ENCODE measurements at regions not wholly inside any gene's neighbourhood (a gene's known extent, or its start where the extent isn't known, plus 50 kb on each side); places are given as distances from the start of the nearest gene placed in this dataset.
A peak's percentile ranks its signal among the peaks of the same experiment; 100 is the strongest.

DNA sequence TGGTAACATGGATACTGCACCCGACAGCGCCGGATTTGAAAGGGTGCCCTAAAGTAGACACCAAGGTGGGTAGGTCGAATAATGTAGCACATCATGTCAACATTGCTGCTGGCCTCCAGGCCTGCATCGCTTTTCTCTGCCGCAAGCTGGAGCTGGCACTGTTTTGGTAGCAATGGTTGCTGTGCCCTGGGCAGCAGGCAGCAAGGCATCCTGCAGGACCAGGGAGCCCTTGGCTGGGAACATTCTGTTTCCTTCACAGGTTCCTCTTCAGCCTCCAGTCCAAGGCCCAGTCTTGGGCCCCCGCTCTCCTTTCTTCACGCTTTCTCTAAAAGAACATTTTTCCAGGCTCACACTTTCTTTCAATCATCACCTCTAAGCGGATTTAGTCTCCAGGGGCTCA, 365.8 kb upstream of the JARID2 start:
- FAIRE-seq, result no peak
- TF ChIP-seq, protein P1, sequence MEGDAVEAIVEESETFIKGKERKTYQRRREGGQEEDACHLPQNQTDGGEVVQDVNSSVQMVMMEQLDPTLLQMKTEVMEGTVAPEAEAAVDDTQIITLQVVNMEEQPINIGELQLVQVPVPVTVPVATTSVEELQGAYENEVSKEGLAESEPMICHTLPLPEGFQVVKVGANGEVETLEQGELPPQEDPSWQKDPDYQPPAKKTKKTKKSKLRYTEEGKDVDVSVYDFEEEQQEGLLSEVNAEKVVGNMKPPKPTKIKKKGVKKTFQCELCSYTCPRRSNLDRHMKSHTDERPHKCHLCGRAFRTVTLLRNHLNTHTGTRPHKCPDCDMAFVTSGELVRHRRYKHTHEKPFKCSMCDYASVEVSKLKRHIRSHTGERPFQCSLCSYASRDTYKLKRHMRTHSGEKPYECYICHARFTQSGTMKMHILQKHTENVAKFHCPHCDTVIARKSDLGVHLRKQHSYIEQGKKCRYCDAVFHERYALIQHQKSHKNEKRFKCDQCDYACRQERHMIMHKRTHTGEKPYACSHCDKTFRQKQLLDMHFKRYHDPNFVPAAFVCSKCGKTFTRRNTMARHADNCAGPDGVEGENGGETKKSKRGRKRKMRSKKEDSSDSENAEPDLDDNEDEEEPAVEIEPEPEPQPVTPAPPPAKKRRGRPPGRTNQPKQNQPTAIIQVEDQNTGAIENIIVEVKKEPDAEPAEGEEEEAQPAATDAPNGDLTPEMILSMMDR (IDR thresholded peaks at IDR 0.05; ENCODE audit: insufficient read depth, low read length, severe bottlenecking), result no peak
- Histone ChIP-seq H3K36me3 (ENCODE audit: control insufficient read depth, insufficient read depth, low read length) (no peaks in the 10 kb centered on the region), H3K4me3 (ENCODE audit: low read depth, low read length) (no peak overlapping the region), H3K27me3 (ENCODE audit: control insufficient read depth, insufficient read depth, low read length) (no peaks in the 10 kb centered on the region)
- no peak for DNase-seq (ENCODE audit: low read depth)

DNA sequence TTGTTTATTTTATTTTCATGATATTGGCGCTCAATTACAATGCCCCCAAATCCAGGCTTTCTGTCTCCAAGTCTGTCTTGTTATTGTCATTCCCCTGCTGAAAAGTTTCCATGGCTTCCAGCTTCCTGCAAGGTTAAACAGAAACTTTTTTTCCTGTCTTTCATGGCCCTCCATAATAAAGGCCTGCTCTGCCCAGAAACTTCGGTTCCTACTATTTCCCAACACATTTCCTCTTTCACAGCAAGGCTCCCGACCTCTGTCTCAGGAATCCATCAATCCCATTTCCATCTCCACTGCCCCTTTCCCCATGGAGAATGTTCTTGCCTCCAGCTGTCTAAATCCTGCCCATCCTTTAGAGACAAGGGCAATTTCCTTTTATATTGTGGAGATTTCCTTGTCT, 365.2 kb upstream of the JARID2 start:
- no peaks in the 10 kb centered on the region for H3K27me3 ChIP-seq (ENCODE audit: control insufficient read depth, insufficient read depth, low read length)
- TF ChIP-seq, protein P1 (IDR thresholded peaks at IDR 0.05; ENCODE audit: insufficient read depth, low read length, severe bottlenecking), result no peak
- H3K36me3 ChIP-seq (ENCODE audit: control insufficient read depth, insufficient read depth, low read length), result no peaks in the 10 kb centered on the region
- no peak overlapping the region for H3K4me3 ChIP-seq (ENCODE audit: low read depth, low read length)
- DNase-seq (ENCODE audit: low read depth) (no peak), FAIRE-seq (no peak)

DNA sequence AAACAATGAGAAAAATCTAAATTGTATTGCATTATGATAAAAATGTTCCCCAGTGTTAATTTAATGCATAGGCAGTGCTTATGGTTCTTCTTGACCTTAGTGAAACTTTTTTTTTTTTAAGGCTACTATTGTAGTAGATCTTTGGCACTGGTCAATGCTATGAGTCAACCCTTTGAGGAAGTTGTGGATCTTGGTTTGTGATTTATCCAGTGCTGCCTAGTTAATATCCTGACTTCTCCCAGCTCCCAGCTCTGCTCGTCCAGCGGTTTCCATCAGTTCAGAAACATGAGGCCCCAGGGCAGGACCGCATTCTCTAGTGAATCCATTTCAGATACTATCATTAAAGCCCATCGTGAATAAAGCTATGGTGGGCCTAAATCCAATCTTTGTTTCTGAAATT, 364.5 kb upstream of the JARID2 start:
- TF ChIP-seq, protein P1 (IDR thresholded peaks at IDR 0.05; ENCODE audit: insufficient read depth, low read length, severe bottlenecking), result no peak
- DNase-seq (ENCODE audit: low read depth) (peak; percentile 68), FAIRE-seq (no peak)
- Histone ChIP-seq H3K4me3 (ENCODE audit: low read depth, low read length) (no peak overlapping the region), H3K36me3 (ENCODE audit: control insufficient read depth, insufficient read depth, low read length) (no peaks in the 10 kb centered on the region), H3K27me3 (ENCODE audit: control insufficient read depth, insufficient read depth, low read length) (no peaks in the 10 kb centered on the region)

DNA sequence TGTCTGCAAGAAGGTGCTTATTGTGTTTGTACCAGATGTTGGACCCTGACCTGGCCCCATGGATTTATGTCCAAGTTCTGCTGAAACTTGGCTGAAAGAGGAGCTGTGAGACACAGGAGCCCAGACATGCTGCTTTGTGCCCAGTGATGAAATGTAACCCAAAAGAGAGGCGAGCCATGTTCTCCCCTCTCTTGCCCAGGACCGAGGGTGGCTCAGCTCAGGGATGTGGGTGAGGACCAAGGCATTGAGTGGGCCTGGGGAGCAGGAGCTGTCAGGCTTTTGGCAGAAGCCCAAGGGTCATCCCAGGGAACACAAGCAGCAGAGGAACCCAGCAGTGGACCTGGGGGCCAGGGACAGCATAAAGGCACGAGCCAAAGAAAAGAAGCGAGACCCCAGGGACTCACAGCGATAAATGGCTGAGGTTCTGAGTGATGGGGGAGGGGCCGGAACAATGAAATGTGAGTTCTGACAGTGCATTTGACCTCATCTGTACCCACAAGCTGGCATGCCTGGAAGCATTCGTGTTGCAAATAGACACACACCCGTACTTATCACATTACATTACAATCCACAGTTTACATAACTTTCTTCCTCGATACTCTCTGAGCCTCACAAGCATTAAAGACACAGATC, 363.4 kb upstream of the JARID2 start:
- H3K4me3 ChIP-seq (ENCODE audit: low read depth, low read length), result no peak overlapping the region
- TF ChIP-seq, protein P1 (IDR thresholded peaks at IDR 0.05; ENCODE audit: insufficient read depth, low read length, severe bottlenecking), result no peak
- peak; percentile 43 for FAIRE-seq
- no peaks in the 10 kb centered on the region for H3K36me3 ChIP-seq (ENCODE audit: control insufficient read depth, insufficient read depth, low read length)
- H3K27me3 ChIP-seq (ENCODE audit: control insufficient read depth, insufficient read depth, low read length), result no peaks in the 10 kb centered on the region
- peak; percentile 63 for DNase-seq (ENCODE audit: low read depth)

DNA sequence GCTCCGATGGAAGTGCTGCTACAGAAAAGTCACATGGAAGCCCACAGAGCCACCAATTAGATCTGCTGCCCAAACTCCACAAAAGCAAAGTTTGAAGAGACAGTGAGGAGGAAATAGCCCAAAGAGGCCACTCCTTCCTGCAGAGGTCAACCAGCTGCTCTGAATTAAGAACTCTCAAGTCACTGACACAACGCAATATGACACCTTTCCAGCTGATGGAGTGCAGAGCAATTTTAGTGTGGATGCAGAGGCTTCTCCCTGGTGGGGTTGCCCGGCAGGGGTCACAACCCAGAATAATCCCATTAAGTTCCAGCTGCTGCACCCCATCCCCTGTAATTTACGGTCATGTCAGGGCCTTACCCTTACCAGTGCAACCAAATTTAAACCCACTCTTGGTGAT, 361.9 kb upstream of the JARID2 start:
- Histone ChIP-seq H3K36me3 (ENCODE audit: control insufficient read depth, insufficient read depth, low read length) (no peaks in the 10 kb centered on the region), H3K4me3 (ENCODE audit: low read depth, low read length) (no peak overlapping the region), H3K27me3 (ENCODE audit: control insufficient read depth, insufficient read depth, low read length) (no peaks in the 10 kb centered on the region)
- TF ChIP-seq, protein P1 (IDR thresholded peaks at IDR 0.05; ENCODE audit: insufficient read depth, low read length, severe bottlenecking), result no peak
- no peak for DNase-seq (ENCODE audit: low read depth)
- no peak for FAIRE-seq

DNA sequence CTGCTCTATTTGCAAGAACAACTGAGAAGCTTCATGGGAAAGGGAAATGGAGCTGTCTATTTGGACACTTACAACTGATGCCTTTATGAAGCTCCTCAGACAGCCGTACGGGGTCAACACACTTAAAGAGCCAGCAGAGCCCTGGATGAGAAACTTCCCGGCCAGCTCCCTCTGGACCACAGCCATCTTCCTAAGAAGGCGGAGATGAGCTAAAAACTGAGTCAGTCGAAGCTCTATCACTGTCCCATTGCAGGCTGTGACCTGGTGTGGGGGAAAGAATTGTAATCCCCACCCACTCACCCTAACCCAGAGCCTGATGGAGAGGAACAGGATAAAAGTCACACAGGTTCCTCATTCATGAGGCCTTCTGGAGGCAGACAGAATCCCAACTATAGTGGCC, 360.4 kb upstream of the JARID2 start:
- H3K36me3 ChIP-seq (ENCODE audit: control insufficient read depth, insufficient read depth, low read length), result no peaks in the 10 kb centered on the region
- DNase-seq (ENCODE audit: low read depth), result no peak
- H3K27me3 ChIP-seq (ENCODE audit: control insufficient read depth, insufficient read depth, low read length), result no peaks in the 10 kb centered on the region
- H3K4me3 ChIP-seq (ENCODE audit: low read depth, low read length), result no peak overlapping the region
- no peak for FAIRE-seq
- TF ChIP-seq, protein P1 (IDR thresholded peaks at IDR 0.05; ENCODE audit: insufficient read depth, low read length, severe bottlenecking), result no peak
